ENCODE measurements at regions not wholly inside any gene's neighbourhood (a gene's known extent, or its start where the extent isn't known, plus 50 kb on each side); places are given as distances from the start of the nearest gene placed in this dataset.

- Histone ChIP-seq H3K9me3 (ENCODE audit: low read length) (no peaks in the 10 kb centered on the region), H4K20me1 (ENCODE audit: low read length) (no peaks in the 10 kb centered on the region), H3K4me1 (ENCODE audit: insufficient read depth, low read length) (no peaks in the 10 kb centered on the region), H3K36me3 (ENCODE audit: low read depth, low read length) (no peaks in the 10 kb centered on the region), H3K4me2 (ENCODE audit: low read length) (no peak overlapping the region), H3F3A (ENCODE audit: low read length, unreplicated experiment) (no peaks in the 10 kb centered on the region), H3K9me2 (replicated peaks; ENCODE audit: low read length) (no peaks in the 10 kb centered on the region), H3K27me3 (ENCODE audit: low read length) (no peaks in the 10 kb centered on the region), H3K4me3 (ENCODE audit: low read length) (no peak overlapping the region), H3K27ac (ENCODE audit: low read length) (no peak overlapping the region), H2AFZ (ENCODE audit: low read length) (no peak overlapping the region), H3K9ac (ENCODE audit: low read length) (no peak overlapping the region), H3K79me2 (ENCODE audit: low read length) (no peaks in the 10 kb centered on the region)
- no TSS peak for BruUV-seq (replicated peaks)
- ATAC-seq: peak; percentile 33; the same call in 1 of the 2 replicates
- peak; percentile 38 for DNase-seq
- CTCF ChIA-PET: no interaction called here
- TF ChIP-seq EZH2phosphoT487 (IDR thresholded peaks at IDR 0.05; ENCODE audit: borderline replicate concordance, low read length) (no peak), EZH2 (IDR thresholded peaks at IDR 0.05; ENCODE audit: low read length, unreplicated experiment) (no peak)
- TF ChIP-seq, protein P1, sequence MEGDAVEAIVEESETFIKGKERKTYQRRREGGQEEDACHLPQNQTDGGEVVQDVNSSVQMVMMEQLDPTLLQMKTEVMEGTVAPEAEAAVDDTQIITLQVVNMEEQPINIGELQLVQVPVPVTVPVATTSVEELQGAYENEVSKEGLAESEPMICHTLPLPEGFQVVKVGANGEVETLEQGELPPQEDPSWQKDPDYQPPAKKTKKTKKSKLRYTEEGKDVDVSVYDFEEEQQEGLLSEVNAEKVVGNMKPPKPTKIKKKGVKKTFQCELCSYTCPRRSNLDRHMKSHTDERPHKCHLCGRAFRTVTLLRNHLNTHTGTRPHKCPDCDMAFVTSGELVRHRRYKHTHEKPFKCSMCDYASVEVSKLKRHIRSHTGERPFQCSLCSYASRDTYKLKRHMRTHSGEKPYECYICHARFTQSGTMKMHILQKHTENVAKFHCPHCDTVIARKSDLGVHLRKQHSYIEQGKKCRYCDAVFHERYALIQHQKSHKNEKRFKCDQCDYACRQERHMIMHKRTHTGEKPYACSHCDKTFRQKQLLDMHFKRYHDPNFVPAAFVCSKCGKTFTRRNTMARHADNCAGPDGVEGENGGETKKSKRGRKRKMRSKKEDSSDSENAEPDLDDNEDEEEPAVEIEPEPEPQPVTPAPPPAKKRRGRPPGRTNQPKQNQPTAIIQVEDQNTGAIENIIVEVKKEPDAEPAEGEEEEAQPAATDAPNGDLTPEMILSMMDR (conservative IDR thresholded peaks at IDR 0.05; ENCODE audit: low read depth, low read length): no peak
- POLR2A ChIA-PET (ENCODE audit: unreplicated experiment): no interaction called here
- intact Hi-C loops (cut with micrococcal nuclease): no loop called here
These were observed 277.1 kb downstream of the IRS2 start for GRCh38 chr13:109509154-109509900.

DNA sequence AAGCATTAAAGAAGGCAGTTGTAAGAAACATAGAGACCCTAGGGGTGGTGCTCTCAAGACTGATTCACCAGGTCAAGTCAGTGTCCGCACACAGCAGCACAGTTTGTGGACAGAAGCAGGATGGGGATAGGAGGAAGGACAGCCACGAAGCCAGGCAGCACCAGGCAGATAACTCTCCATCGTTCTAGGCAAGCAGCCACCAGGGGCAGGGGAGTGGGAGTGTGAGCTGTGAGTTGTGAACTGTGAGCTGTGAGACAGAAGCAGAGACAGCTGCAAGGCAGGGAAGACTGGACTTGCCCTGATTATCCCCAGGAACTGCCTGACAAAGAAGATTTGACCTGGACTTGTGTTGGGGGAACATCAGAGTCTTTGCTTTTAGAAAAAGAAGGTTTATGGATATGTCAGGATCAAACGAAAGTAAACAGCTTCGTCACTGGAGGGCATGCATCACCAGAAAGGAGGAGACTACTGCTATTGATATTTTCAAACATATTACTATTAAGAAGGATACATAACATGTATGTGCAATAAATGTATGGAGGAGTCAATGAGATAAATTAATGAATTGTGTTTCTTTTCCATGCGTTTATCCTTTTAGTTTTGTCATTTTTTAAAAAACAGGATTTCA lies 286.1 kb downstream of the IRS2 start:
- Histone ChIP-seq H3K9ac (ENCODE audit: low read length) (no peak overlapping the region), H3F3A (ENCODE audit: low read length, unreplicated experiment) (no peaks in the 10 kb centered on the region), H3K9me3 (ENCODE audit: low read length) (no peaks in the 10 kb centered on the region), H3K4me3 (ENCODE audit: low read length) (no peak overlapping the region), H3K4me2 (ENCODE audit: low read length) (no peak overlapping the region), H3K27ac (ENCODE audit: low read length) (no peak overlapping the region), H2AFZ (ENCODE audit: low read length) (no peak overlapping the region), H3K27me3 (ENCODE audit: low read length) (no peaks in the 10 kb centered on the region), H3K4me1 (ENCODE audit: insufficient read depth, low read length) (peaks cover 11% of the 10 kb centered on the region), H4K20me1 (ENCODE audit: low read length) (no peaks in the 10 kb centered on the region), H3K9me2 (replicated peaks; ENCODE audit: low read length) (no peaks in the 10 kb centered on the region), H3K36me3 (ENCODE audit: low read depth, low read length) (no peaks in the 10 kb centered on the region), H3K79me2 (ENCODE audit: low read length) (no peaks in the 10 kb centered on the region)
- CTCF ChIA-PET: no interaction called here
- TF ChIP-seq, protein P1 (conservative IDR thresholded peaks at IDR 0.05; ENCODE audit: low read depth, low read length): no peak
- TF ChIP-seq EZH2phosphoT487 (IDR thresholded peaks at IDR 0.05; ENCODE audit: borderline replicate concordance, low read length): no peak
- no peak for TF ChIP-seq EZH2 (IDR thresholded peaks at IDR 0.05; ENCODE audit: low read length, unreplicated experiment)
- POLR2A ChIA-PET (ENCODE audit: unreplicated experiment): no interaction called here
- intact Hi-C loops (cut with micrococcal nuclease): no loop called here
- BruUV-seq (replicated peaks): no TSS peak
- DNase-seq: no peak
- peak; percentile 35; the same call in 1 of the 2 replicates for ATAC-seq

GRCh38 chr13:109497917-109498316 lies 288.5 kb downstream of the IRS2 start:
- Histone ChIP-seq H3K27me3 (ENCODE audit: low read length) (no peaks in the 10 kb centered on the region), H2AFZ (ENCODE audit: low read length) (no peak overlapping the region), H3K4me2 (ENCODE audit: low read length) (no peak overlapping the region), H3F3A (ENCODE audit: low read length, unreplicated experiment) (no peaks in the 10 kb centered on the region), H3K79me2 (ENCODE audit: low read length) (no peaks in the 10 kb centered on the region), H3K4me1 (ENCODE audit: insufficient read depth, low read length) (peaks cover 25% of the 10 kb centered on the region), H3K27ac (ENCODE audit: low read length) (no peak overlapping the region), H4K20me1 (ENCODE audit: low read length) (no peaks in the 10 kb centered on the region), H3K9me3 (ENCODE audit: low read length) (no peaks in the 10 kb centered on the region), H3K9me2 (replicated peaks; ENCODE audit: low read length) (no peaks in the 10 kb centered on the region), H3K9ac (ENCODE audit: low read length) (no peak overlapping the region), H3K36me3 (ENCODE audit: low read depth, low read length) (no peaks in the 10 kb centered on the region), H3K4me3 (ENCODE audit: low read length) (no peak overlapping the region)
- ChIA-PET POLR2A (ENCODE audit: unreplicated experiment) (no interaction called here), CTCF (no interaction called here)
- DNase-seq (no peak), ATAC-seq (no peak)
- TF ChIP-seq EZH2phosphoT487 (IDR thresholded peaks at IDR 0.05; ENCODE audit: borderline replicate concordance, low read length): no peak
- TF ChIP-seq, protein P1 (conservative IDR thresholded peaks at IDR 0.05; ENCODE audit: low read depth, low read length): no peak
- no peak for TF ChIP-seq EZH2 (IDR thresholded peaks at IDR 0.05; ENCODE audit: low read length, unreplicated experiment)
- intact Hi-C loops (cut with micrococcal nuclease): loop anchor here (10.0 kb wide), 2 partner anchors 223 to 247 kb away; no protein-coding TSS in a partner anchor
- no TSS peak for BruUV-seq (replicated peaks)

Measured in PC-3 (cell line).